KMS-11 (cell line): ENCODE measurements at regions not wholly inside any gene's neighbourhood (a gene's known extent, or its start where the extent isn't known, plus 50 kb on each side); places are given as distances from the start of the nearest gene placed in this dataset.

ENCODE experiments used
- H2AFZ ChIP-seq: fragments of 200-600 bp; sonication (generic); 2 replicates; pipeline ENCODE4 v1.6.1; 2016; ENCODE audit warnings: antibody characterized with exemption, mixed run types, low read depth
- H3K27ac ChIP-seq: fragments of 200-600 bp; sonication (generic); 2 replicates; pipeline ENCODE4 v1.6.1; 2016; ENCODE audit warnings: mild to moderate bottlenecking, mixed run types
- H3K27me3 ChIP-seq: fragments of 200-600 bp; sonication (generic); 2 replicates; pipeline ENCODE4 v1.6.1; 2017; ENCODE audit warnings: mild to moderate bottlenecking, low read depth, mixed run types, moderate library complexity; ENCODE audit not compliant: insufficient read depth
- H3K36me3 ChIP-seq: fragments of 200-600 bp; sonication (generic); 2 replicates; pipeline ENCODE4 v1.6.1; 2017; ENCODE audit warnings: mild to moderate bottlenecking, mixed run types; ENCODE audit not compliant: insufficient read depth
- H3K4me1 ChIP-seq: fragments of 200-600 bp; sonication (generic); 2 replicates; pipeline ENCODE4 v1.6.1; 2016; ENCODE audit warnings: mild to moderate bottlenecking, low read depth, mixed run types; ENCODE audit not compliant: poor library complexity, severe bottlenecking
- H3K4me2 ChIP-seq: fragments of 200-600 bp; sonication (generic); 2 replicates; pipeline ENCODE4 v1.7.0; 2016; ENCODE audit warnings: mild to moderate bottlenecking, mixed run types
- H3K4me3 ChIP-seq: fragments of 200-600 bp; sonication (generic); IDR thresholded peaks from 2 replicates; pipeline ENCODE4 v1.6.1; 2017; ENCODE audit warnings: low read depth, low read length, mixed read lengths; ENCODE audit not compliant: insufficient read depth
- H3K79me2 ChIP-seq: fragments of 200-600 bp; sonication (generic); 2 replicates; pipeline ENCODE4 v1.6.1; 2016; ENCODE audit warnings: low read depth, mixed run types; ENCODE audit not compliant: insufficient read depth
- H3K9ac ChIP-seq: fragments of 200-600 bp; sonication (generic); 2 replicates; pipeline ENCODE4 v1.6.1; 2016; ENCODE audit warnings: mild to moderate bottlenecking, mixed run types
- H4K20me1 ChIP-seq: fragments of 200-600 bp; sonication (generic); 2 replicates; pipeline ENCODE4 v1.6.1; 2016; ENCODE audit warnings: mild to moderate bottlenecking, mixed run types; ENCODE audit not compliant: insufficient read depth
- TF ChIP-seq, protein P1 (sequence below): fragments of 200-600 bp; sonication (generic); conservative IDR thresholded peaks from 2 replicates; pipeline ENCODE4 v1.6.1; 2017; ENCODE audit warnings: low read depth, mild to moderate bottlenecking, antibody characterized with exemption, low read length, moderate library complexity, mixed read lengths

DNA sequence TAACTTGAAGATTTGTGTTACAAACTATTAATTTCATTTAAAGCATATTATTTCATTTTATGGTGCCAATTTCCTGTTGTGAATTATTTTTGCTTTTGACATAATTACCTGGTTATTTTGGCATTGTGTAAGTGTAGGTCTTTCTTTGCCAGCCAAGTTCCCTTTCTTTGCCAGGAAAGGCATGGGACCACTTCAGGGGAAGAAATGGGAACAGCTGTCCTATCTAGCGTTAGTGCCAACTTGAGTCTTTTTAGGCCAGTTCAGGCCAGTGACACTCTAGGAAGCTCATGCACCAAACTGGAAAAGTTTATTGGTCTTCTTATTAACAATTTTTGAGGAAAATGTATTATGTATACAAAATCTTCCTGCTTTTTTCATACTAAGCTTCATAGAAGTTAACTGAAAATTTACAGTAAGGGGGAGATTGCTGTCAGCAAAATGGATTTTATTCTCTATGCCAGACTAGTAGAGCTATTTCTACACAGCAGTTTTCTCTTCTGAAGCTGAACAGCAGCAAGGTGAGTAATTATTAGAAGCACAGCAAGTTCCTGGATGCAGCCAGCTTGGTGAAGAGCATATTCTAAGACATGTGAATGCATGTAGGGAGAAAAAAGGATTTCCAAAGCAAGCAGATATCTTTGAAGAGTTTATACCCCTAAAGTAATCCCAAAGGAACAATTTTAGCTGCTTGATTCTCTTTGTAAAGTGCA is 914.6 kb upstream of the ADGRL4 start:
- Histone ChIP-seq H3K79me2 (no peaks in the 10 kb centered on the region), H3K27me3 (no peaks in the 10 kb centered on the region), H4K20me1 (no peaks in the 10 kb centered on the region), H3K4me2 (no peak overlapping the region), H3K9ac (no peak overlapping the region), H2AFZ (no peak overlapping the region), H3K4me3 (no peak overlapping the region), H3K27ac (no peak overlapping the region), H3K4me1 (no peaks in the 10 kb centered on the region), H3K36me3 (no peaks in the 10 kb centered on the region)
- TF ChIP-seq, protein P1, sequence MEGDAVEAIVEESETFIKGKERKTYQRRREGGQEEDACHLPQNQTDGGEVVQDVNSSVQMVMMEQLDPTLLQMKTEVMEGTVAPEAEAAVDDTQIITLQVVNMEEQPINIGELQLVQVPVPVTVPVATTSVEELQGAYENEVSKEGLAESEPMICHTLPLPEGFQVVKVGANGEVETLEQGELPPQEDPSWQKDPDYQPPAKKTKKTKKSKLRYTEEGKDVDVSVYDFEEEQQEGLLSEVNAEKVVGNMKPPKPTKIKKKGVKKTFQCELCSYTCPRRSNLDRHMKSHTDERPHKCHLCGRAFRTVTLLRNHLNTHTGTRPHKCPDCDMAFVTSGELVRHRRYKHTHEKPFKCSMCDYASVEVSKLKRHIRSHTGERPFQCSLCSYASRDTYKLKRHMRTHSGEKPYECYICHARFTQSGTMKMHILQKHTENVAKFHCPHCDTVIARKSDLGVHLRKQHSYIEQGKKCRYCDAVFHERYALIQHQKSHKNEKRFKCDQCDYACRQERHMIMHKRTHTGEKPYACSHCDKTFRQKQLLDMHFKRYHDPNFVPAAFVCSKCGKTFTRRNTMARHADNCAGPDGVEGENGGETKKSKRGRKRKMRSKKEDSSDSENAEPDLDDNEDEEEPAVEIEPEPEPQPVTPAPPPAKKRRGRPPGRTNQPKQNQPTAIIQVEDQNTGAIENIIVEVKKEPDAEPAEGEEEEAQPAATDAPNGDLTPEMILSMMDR: no peak

- Histone ChIP-seq H3K36me3 (no peaks in the 10 kb centered on the region), H3K4me2 (no peak overlapping the region), H3K4me1 (no peaks in the 10 kb centered on the region), H2AFZ (no peak overlapping the region), H3K79me2 (no peaks in the 10 kb centered on the region), H4K20me1 (no peaks in the 10 kb centered on the region), H3K4me3 (no peak overlapping the region), H3K9ac (no peak overlapping the region), H3K27ac (no peak overlapping the region), H3K27me3 (no peaks in the 10 kb centered on the region)
- TF ChIP-seq, protein P1: no peak
Measured at GRCh38 chr1:79914896-79915295, 908.4 kb upstream of the ADGRL4 start.

GRCh38 chr1:79912813-79913212 is 906.3 kb upstream of the ADGRL4 start:
- no peaks in the 10 kb centered on the region for H3K27me3 ChIP-seq
- H4K20me1 ChIP-seq: no peaks in the 10 kb centered on the region
- no peaks in the 10 kb centered on the region for H3K36me3 ChIP-seq
- no peak overlapping the region for H3K9ac ChIP-seq
- no peak overlapping the region for H2AFZ ChIP-seq
- TF ChIP-seq, protein P1: no peak
- H3K79me2 ChIP-seq: no peaks in the 10 kb centered on the region
- no peak overlapping the region for H3K4me3 ChIP-seq
- H3K27ac ChIP-seq: no peak overlapping the region
- no peaks in the 10 kb centered on the region for H3K4me1 ChIP-seq
- no peak overlapping the region for H3K4me2 ChIP-seq

- TF ChIP-seq, protein P1: no peak
- Histone ChIP-seq H3K27me3 (no peaks in the 10 kb centered on the region), H3K4me3 (no peak overlapping the region), H2AFZ (no peak overlapping the region), H3K9ac (no peak overlapping the region), H3K27ac (no peak overlapping the region), H3K79me2 (no peaks in the 10 kb centered on the region), H3K36me3 (no peaks in the 10 kb centered on the region), H3K4me2 (no peak overlapping the region), H3K4me1 (no peaks in the 10 kb centered on the region), H4K20me1 (no peaks in the 10 kb centered on the region)
Measured at GRCh38 chr1:79903321-79903720, 896.8 kb upstream of the ADGRL4 start.
